CD4-positive, alpha-beta T cell (primary cell): ENCODE measurements at regions not wholly inside any gene's neighbourhood (a gene's known extent, or its start where the extent isn't known, plus 50 kb on each side); places are given as distances from the start of the nearest gene placed in this dataset.

ENCODE experiments used
- ATAC-seq: fragments of 200-7000 bp; cut with Tn5 transposase; one replicate; pipeline ENCODE4 v1.10.0; 2022; ENCODE audit warnings: mild to moderate bottlenecking; ENCODE audit not compliant: poor library complexity
- CTCF ChIA-PET: fragments of 350-600 bp; sonication (Branson Sonifier 250); formaldehyde crosslinking; loops from one replicate; lab custom pipeline; 2021; ENCODE audit warnings: antibody characterized with exemption, inconsistent platforms; lab: Charles Lee
- POLR2A ChIA-PET: fragments of 350-600 bp; sonication (Branson Sonifier 250); formaldehyde crosslinking; loops from one replicate; lab custom pipeline; 2021; ENCODE audit warnings: antibody characterized with exemption, inconsistent platforms; lab: Charles Lee
- DNase-seq, 14 experiments: peaks; one replicate each; pipeline ENCODE4 v3.0.0-alpha.2; 2013 to 2020; ENCODE audit warnings: mixed read lengths in 2 of 14
- H3K27ac ChIP-seq, 2 donors: one replicate each; pipeline versions ENCODE4 v1.5.1 to v1.7.0; 2013; ENCODE audit warnings: low read length in 2 of 2, low read depth in 1 of 2, mild to moderate bottlenecking in 1 of 2
- H3K27me3 ChIP-seq, 2 experiments: 1 replicate in 1 of 2; 2 replicates in 1 of 2; pipeline versions ENCODE4 v1.6.1 to v1.7.0; 2013; ENCODE audit warnings: low read length in 2 of 2, control low read depth in 1 of 2, mild to moderate bottlenecking in 1 of 2, moderate library complexity in 1 of 2; ENCODE audit not compliant: insufficient read depth in 2 of 2, control insufficient read depth in 1 of 2
- H3K36me3 ChIP-seq: one replicate; pipeline ENCODE4 v1.6.1; 2013; ENCODE audit warnings: low read length, control low read depth; ENCODE audit not compliant: insufficient read depth
- H3K4me1 ChIP-seq: one replicate; pipeline ENCODE4 v1.6.1; 2013; ENCODE audit warnings: low read length, control low read depth; ENCODE audit not compliant: insufficient read depth
- H3K4me3 ChIP-seq: one replicate; pipeline ENCODE4 v1.5.1; 2013; ENCODE audit warnings: mild to moderate bottlenecking, low read length, moderate library complexity
- H3K9me3 ChIP-seq, 2 experiments: 1 replicate in 1 of 2; 2 replicates in 1 of 2; pipeline versions ENCODE4 v1.6.1 to v1.7.0; 2013; ENCODE audit warnings: low read length in 2 of 2, mild to moderate bottlenecking in 2 of 2, control low read depth in 1 of 2, moderate library complexity in 1 of 2; ENCODE audit not compliant: control insufficient read depth in 1 of 2, insufficient read depth in 1 of 2
- H3K27ac Mint-ChIP-seq: one replicate; pipeline ENCODE4 v1.8.0; 2020; ENCODE audit warnings: mixed read lengths
- H3K27me3 Mint-ChIP-seq: one replicate; pipeline ENCODE4 v1.8.0; 2021; ENCODE audit warnings: mixed read lengths
- H3K36me3 Mint-ChIP-seq: one replicate; pipeline ENCODE4 v1.8.0; 2021; ENCODE audit warnings: low read depth, mixed read lengths
- H3K4me1 Mint-ChIP-seq: one replicate; pipeline ENCODE4 v1.8.0; 2021; ENCODE audit warnings: low read depth, mixed read lengths
- H3K4me3 Mint-ChIP-seq: one replicate; pipeline ENCODE4 v1.8.0; 2020; ENCODE audit warnings: mild to moderate bottlenecking, mixed read lengths
- H3K9me3 Mint-ChIP-seq: one replicate; pipeline ENCODE4 v1.8.0; 2020; ENCODE audit warnings: mixed read lengths
- intact Hi-C, 2 experiments: fragments of 100-400 bp; cut with DNase I in 1 of 2; cut with micrococcal nuclease in 1 of 2; formaldehyde crosslinking; loops; one replicate each; pipeline versions ENCODE4 v1.15.1 to v1.9.0; 2023 to 2025; cut with DNase I, micrococcal nuclease
- TF ChIP-seq, protein P1 (sequence below): fragments of 200-600 bp; IDR thresholded peaks from one replicate; pipeline ENCODE4 v1.8.0; 2022; ENCODE audit warnings: antibody characterized with exemption, mild to moderate bottlenecking

DNA sequence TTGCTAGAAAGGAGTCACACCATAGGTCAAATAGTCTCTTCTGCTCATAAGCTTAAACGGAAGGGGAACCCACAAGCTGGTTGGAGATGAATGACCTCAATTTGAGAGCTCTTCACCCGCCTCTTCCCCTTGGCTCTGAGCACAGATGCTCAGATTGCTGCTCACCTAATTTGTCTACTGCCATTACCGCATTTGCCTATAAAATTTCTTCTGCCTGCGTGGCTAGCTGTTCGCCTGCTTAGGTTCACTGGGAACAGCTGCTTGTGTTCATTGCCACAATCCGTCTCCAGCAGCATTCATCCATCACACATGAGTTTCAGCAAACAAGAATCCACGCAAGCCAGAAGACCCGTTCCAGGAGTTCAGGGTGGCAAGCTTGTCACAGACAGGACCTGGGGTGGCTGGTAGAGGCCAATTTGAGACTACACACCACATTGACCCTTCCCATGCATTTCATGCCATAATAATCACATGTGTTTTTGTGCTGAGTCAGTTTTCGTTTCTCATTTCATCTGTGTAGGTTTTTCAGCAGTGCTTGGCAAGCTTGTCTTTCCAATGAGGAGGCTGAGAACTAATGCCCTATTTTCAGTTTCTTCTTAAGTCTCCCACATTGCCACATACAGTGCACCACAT, 50.2 kb upstream of the DNAH5 start:
- CTCF ChIA-PET: no interaction called here

More for the DNA sequence above, 50.2 kb upstream of the DNAH5 start:
- H3K9me3 ChIP-seq: peaks cover 0 to 19% of the 10 kb centered on the region in 2 experiments
- H3K4me1 ChIP-seq: no peaks in the 10 kb centered on the region
- no peak overlapping the region for H3K4me3 ChIP-seq
- intact Hi-C loops: loop anchor here in 1 of 2 experiments (10.0 kb wide), 1 partner anchor 270 kb away; no protein-coding TSS in a partner anchor
- H3K27ac ChIP-seq: no peak overlapping the region
- POLR2A ChIA-PET: no interaction called here
- H3K27ac Mint-ChIP-seq: no peak overlapping the region
- no peaks in the 10 kb centered on the region for H3K27me3 ChIP-seq
- H3K4me1 Mint-ChIP-seq: no peaks in the 10 kb centered on the region
- no peak for ATAC-seq
- DNase-seq: no peak
- TF ChIP-seq, protein P1, sequence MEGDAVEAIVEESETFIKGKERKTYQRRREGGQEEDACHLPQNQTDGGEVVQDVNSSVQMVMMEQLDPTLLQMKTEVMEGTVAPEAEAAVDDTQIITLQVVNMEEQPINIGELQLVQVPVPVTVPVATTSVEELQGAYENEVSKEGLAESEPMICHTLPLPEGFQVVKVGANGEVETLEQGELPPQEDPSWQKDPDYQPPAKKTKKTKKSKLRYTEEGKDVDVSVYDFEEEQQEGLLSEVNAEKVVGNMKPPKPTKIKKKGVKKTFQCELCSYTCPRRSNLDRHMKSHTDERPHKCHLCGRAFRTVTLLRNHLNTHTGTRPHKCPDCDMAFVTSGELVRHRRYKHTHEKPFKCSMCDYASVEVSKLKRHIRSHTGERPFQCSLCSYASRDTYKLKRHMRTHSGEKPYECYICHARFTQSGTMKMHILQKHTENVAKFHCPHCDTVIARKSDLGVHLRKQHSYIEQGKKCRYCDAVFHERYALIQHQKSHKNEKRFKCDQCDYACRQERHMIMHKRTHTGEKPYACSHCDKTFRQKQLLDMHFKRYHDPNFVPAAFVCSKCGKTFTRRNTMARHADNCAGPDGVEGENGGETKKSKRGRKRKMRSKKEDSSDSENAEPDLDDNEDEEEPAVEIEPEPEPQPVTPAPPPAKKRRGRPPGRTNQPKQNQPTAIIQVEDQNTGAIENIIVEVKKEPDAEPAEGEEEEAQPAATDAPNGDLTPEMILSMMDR: no peak
- no peaks in the 10 kb centered on the region for H3K36me3 ChIP-seq
- no peak overlapping the region for H3K4me3 Mint-ChIP-seq
- H3K36me3 Mint-ChIP-seq: no peaks in the 10 kb centered on the region
- H3K9me3 Mint-ChIP-seq: peaks cover 4% of the 10 kb centered on the region
- peaks cover 8% of the 10 kb centered on the region for H3K27me3 Mint-ChIP-seq
